ENCODE measurements at regions not wholly inside any gene's neighbourhood (a gene's known extent, or its start where the extent isn't known, plus 50 kb on each side); places are given as distances from the start of the nearest gene placed in this dataset.

- TF ChIP-seq POLR2A (IDR thresholded peaks at IDR 0.05; ENCODE audit: low read depth, low read length), result no peak
- TF ChIP-seq TAF1 (IDR thresholded peaks at IDR 0.05; ENCODE audit: borderline replicate concordance, low read depth, low read length), result no peak
- TF ChIP-seq POLR2AphosphoS5 (IDR thresholded peaks at IDR 0.05; ENCODE audit: low read depth, low read length), result no peak
These were observed 238.2 kb upstream of the DIO3 start for GRCh38 chr14:101323111-101323510.

Data from GM12892 (cell line).